A673 (cell line): ENCODE measurements at regions not wholly inside any gene's neighbourhood (a gene's known extent, or its start where the extent isn't known, plus 50 kb on each side); places are given as distances from the start of the nearest gene placed in this dataset.

Source experiments
- BruUV-seq: library from RNA; stranded (reverse); fragments of 400-500 nt; replicated peaks from 2 replicates; lab custom pipeline; 2021; lab: Mats Ljungman, UMichigan
- CTCF ChIA-PET: fragments of 300-600 bp; sonication (Branson Sonifier 250); formaldehyde crosslinking; loops from one replicate; lab custom pipeline; 2022; ENCODE audit warnings: antibody characterized with exemption; lab: Charles Lee
- POLR2A ChIA-PET: fragments of 300-600 bp; sonication (Branson Sonifier 250); formaldehyde crosslinking; loops from one replicate; lab custom pipeline; 2022; ENCODE audit warnings: antibody characterized with exemption; ENCODE audit not compliant: low non-redundant PET; lab: Charles Lee
- DNase-seq: peaks from one replicate; pipeline ENCODE4 v3.0.0-alpha.2; 2015; ENCODE audit warnings: low spot score
- H3K27ac ChIP-seq: fragments of 200-600 bp; sonication (generic); 2 replicates; pipeline ENCODE4 v1.5.1; 2016; ENCODE audit warnings: mixed run types, low read depth, mild to moderate bottlenecking, mixed read lengths, antibody characterized with exemption, low read length; ENCODE audit not compliant: poor library complexity, severe bottlenecking
- H3K27me3 ChIP-seq: fragments of 200-600 bp; sonication (generic); replicated peaks from 2 replicates; pipeline ENCODE4 v1.6.1; 2017; ENCODE audit warnings: mixed run types, low read depth, mild to moderate bottlenecking, mixed read lengths, antibody characterized with exemption, low read length; ENCODE audit not compliant: insufficient read depth, poor library complexity
- H3K36me3 ChIP-seq: fragments of 200-600 bp; sonication (generic); 2 replicates; pipeline ENCODE4 v1.6.1; 2016; ENCODE audit warnings: mixed run types, mild to moderate bottlenecking, mixed read lengths, antibody characterized with exemption, low read length; ENCODE audit not compliant: insufficient read depth, poor library complexity, severe bottlenecking
- H3K4me1 ChIP-seq: fragments of 200-600 bp; sonication (generic); 2 replicates; pipeline ENCODE4 v1.6.1; 2017; ENCODE audit warnings: mixed run types, mild to moderate bottlenecking, mixed read lengths, antibody characterized with exemption, low read length; ENCODE audit not compliant: insufficient read depth, poor library complexity, severe bottlenecking
- H3K4me3 ChIP-seq: fragments of 200-600 bp; sonication (generic); 2 replicates; pipeline ENCODE4 v1.5.1; 2016; ENCODE audit warnings: low read depth, mixed run types, mild to moderate bottlenecking, mixed read lengths, low read length; ENCODE audit not compliant: poor library complexity, severe bottlenecking
- H3K9me3 ChIP-seq: fragments of 200-600 bp; sonication (generic); 2 replicates; pipeline ENCODE4 v1.6.1; 2016; ENCODE audit warnings: mixed run types, low read depth, mild to moderate bottlenecking, mixed read lengths, antibody characterized with exemption, low read length; ENCODE audit not compliant: poor library complexity, severe bottlenecking
- CTCF ChIP-seq: fragments of 300-800, 200-600 bp; sonication (generic); conservative IDR thresholded peaks from 2 replicates; pipeline ENCODE4 v1.5.1; 2017; ENCODE audit warnings: low read depth, mild to moderate bottlenecking, antibody characterized with exemption, low read length, moderate library complexity, mixed read lengths
- EZH2 ChIP-seq: fragments of 200-600 bp; sonication (generic); IDR thresholded peaks from 2 replicates; pipeline ENCODE4 v1.6.1; 2017; ENCODE audit warnings: borderline replicate concordance, low read depth, mild to moderate bottlenecking, mixed read lengths, antibody characterized with exemption, low read length; ENCODE audit not compliant: poor library complexity, severe bottlenecking
- intact Hi-C: fragments of 100-400 bp; cut with micrococcal nuclease; formaldehyde crosslinking; loops from one replicate; pipeline ENCODE4 v1.10.0; 2022; ENCODE audit not compliant: unreplicated experiment

GRCh38 chr10:109457302-109457638 is 466.0 kb downstream of the XPNPEP1 start:
- peak overlapping the region; percentile 65 for H3K4me3 ChIP-seq
- TSS peak; percentile 66 for BruUV-seq
- CTCF ChIA-PET = no interaction called here
- intact Hi-C loops = no loop called here
- H3K9me3 ChIP-seq = peaks cover 7% of the 10 kb centered on the region
- H3K27ac ChIP-seq = no peak overlapping the region
- no peak for TF ChIP-seq CTCF
- TF ChIP-seq EZH2 = no peak
- H3K4me1 ChIP-seq = peaks cover 6% of the 10 kb centered on the region
- H3K27me3 ChIP-seq = peaks cover 6% of the 10 kb centered on the region
- no peak for DNase-seq
- H3K36me3 ChIP-seq = no peaks in the 10 kb centered on the region
- POLR2A ChIA-PET = no interaction called here

GRCh38 chr10:109456566-109457301 is 466.6 kb downstream of the XPNPEP1 start:
- TF ChIP-seq EZH2 (no peak), CTCF (0 out of 2 replicates have a peak, but pooled peaks have one; percentile 6)

GRCh38 chr10:109454691-109455090 is 468.6 kb downstream of the XPNPEP1 start:
- peaks cover 6% of the 10 kb centered on the region for H3K27me3 ChIP-seq
- no peaks in the 10 kb centered on the region for H3K36me3 ChIP-seq
- CTCF ChIA-PET = no interaction called here
- H3K27ac ChIP-seq = no peak overlapping the region
- peaks cover 7% of the 10 kb centered on the region for H3K9me3 ChIP-seq
- DNase-seq = no peak
- no TSS peak for BruUV-seq
- H3K4me3 ChIP-seq = no peak overlapping the region
- intact Hi-C loops = no loop called here
- TF ChIP-seq EZH2 (no peak), CTCF (no peak)
- POLR2A ChIA-PET = no interaction called here
- peaks cover 21% of the 10 kb centered on the region for H3K4me1 ChIP-seq

More at GRCh38 chr10:109456566-109457301, 466.6 kb downstream of the XPNPEP1 start:
- Histone ChIP-seq H3K27me3 (peaks cover 6% of the 10 kb centered on the region), H3K9me3 (peaks cover 7% of the 10 kb centered on the region), H3K4me3 (peak overlapping the region; percentile 65), H3K4me1 (peaks cover 6% of the 10 kb centered on the region), H3K27ac (no peak overlapping the region), H3K36me3 (no peaks in the 10 kb centered on the region)
- intact Hi-C loops = no loop called here
- BruUV-seq = no TSS peak
- POLR2A ChIA-PET = no interaction called here
- peak; percentile 60 for DNase-seq
- CTCF ChIA-PET = no interaction called here
